ENCODE measurements at regions not wholly inside any gene's neighbourhood (a gene's known extent, or its start where the extent isn't known, plus 50 kb on each side); places are given as distances from the start of the nearest gene placed in this dataset.

- Histone ChIP-seq H3K4me3 (no peak overlapping the region), H3K27me3 (no peaks in the 10 kb centered on the region), H3K27ac (no peak overlapping the region), H3K4me1 (ENCODE audit: insufficient read depth) (no peaks in the 10 kb centered on the region), H3K9me3 (no peaks in the 10 kb centered on the region), H3K36me3 (no peaks in the 10 kb centered on the region)
- no peak for DNase-seq
- TF ChIP-seq EP300 (IDR thresholded peaks at IDR 0.05) = no peak
- intact Hi-C loops (cut with DNase I) = no loop called here
- WGBS, 3 donors = 70 to 83% (median 72%) methylated on average over 4 of the region's 4 CpGs
Observed at GRCh38 chrX:42497356-42497755, 280.6 kb downstream of the PPP1R2C start.

- no peak for TF ChIP-seq POLR2A (IDR thresholded peaks at IDR 0.05)
- no peak for TF ChIP-seq EP300 (IDR thresholded peaks at IDR 0.05)
- no peak for TF ChIP-seq CTCF (IDR thresholded peaks at IDR 0.05)
- no peak overlapping the region for H3K4me3 ChIP-seq
- no peaks in the 10 kb centered on the region for H3K27me3 ChIP-seq
- no peaks in the 10 kb centered on the region for H3K9me3 ChIP-seq
- no peaks in the 10 kb centered on the region for H3K4me1 ChIP-seq (ENCODE audit: insufficient read depth)
- no peaks in the 10 kb centered on the region for H3K36me3 ChIP-seq
- H3K27ac ChIP-seq = no peak overlapping the region
- intact Hi-C loops (cut with DNase I) = no loop called here
- no peak for DNase-seq
Observed at GRCh38 chrX:42496239-42496638, 281.7 kb downstream of the PPP1R2C start.

- TF ChIP-seq CTCF (IDR thresholded peaks at IDR 0.05) (no peak), POLR2A (IDR thresholded peaks at IDR 0.05) (no peak), EP300 (IDR thresholded peaks at IDR 0.05) (no peak)
- no peaks in the 10 kb centered on the region for H3K27me3 ChIP-seq
- H3K4me1 ChIP-seq (ENCODE audit: insufficient read depth) = no peaks in the 10 kb centered on the region
- H3K36me3 ChIP-seq = no peaks in the 10 kb centered on the region
- intact Hi-C loops (cut with DNase I) = no loop called here
- DNase-seq = no peak
- no peaks in the 10 kb centered on the region for H3K9me3 ChIP-seq
- H3K4me3 ChIP-seq = no peak overlapping the region
- H3K27ac ChIP-seq = no peak overlapping the region
- WGBS, 3 donors = 75 to 84% (median 78%) methylated on average over 7 of the region's 7 CpGs
Observed at GRCh38 chrX:42495139-42495538, 282.8 kb downstream of the PPP1R2C start.

- Histone ChIP-seq H3K27me3 (no peaks in the 10 kb centered on the region), H3K9me3 (no peaks in the 10 kb centered on the region), H3K36me3 (no peaks in the 10 kb centered on the region), H3K4me1 (ENCODE audit: insufficient read depth) (no peaks in the 10 kb centered on the region), H3K27ac (no peak overlapping the region), H3K4me3 (no peak overlapping the region)
- intact Hi-C loops (cut with DNase I) = no loop called here
- WGBS, 3 donors = 66 to 72% (median 71%) methylated on average over 2 of the region's 2 CpGs
- TF ChIP-seq POLR2A (IDR thresholded peaks at IDR 0.05) = no peak
- TF ChIP-seq EP300 (IDR thresholded peaks at IDR 0.05) = no peak
- no peak for TF ChIP-seq CTCF (IDR thresholded peaks at IDR 0.05)
- no peak for DNase-seq
Observed at GRCh38 chrX:42491137-42491907, 286.6 kb downstream of the PPP1R2C start.

GRCh38 chrX:42490111-42490510 is 287.9 kb downstream of the PPP1R2C start:
- 52 to 58% (median 54%) methylated on average over 3 of the region's 3 CpGs for WGBS, 3 donors

More at GRCh38 chrX:42490111-42490510, 287.9 kb downstream of the PPP1R2C start:
- TF ChIP-seq EP300 (IDR thresholded peaks at IDR 0.05) = no peak
- no peak for TF ChIP-seq POLR2A (IDR thresholded peaks at IDR 0.05)
- no peak for TF ChIP-seq CTCF (IDR thresholded peaks at IDR 0.05)
- intact Hi-C loops (cut with DNase I) = no loop called here
- H3K27ac ChIP-seq = no peak overlapping the region
- no peaks in the 10 kb centered on the region for H3K36me3 ChIP-seq
- no peak overlapping the region for H3K4me3 ChIP-seq
- no peaks in the 10 kb centered on the region for H3K27me3 ChIP-seq
- H3K9me3 ChIP-seq = no peaks in the 10 kb centered on the region
- no peak for DNase-seq
- no peaks in the 10 kb centered on the region for H3K4me1 ChIP-seq (ENCODE audit: insufficient read depth)
